SK-N-SH (cell line): ENCODE measurements at regions not wholly inside any gene's neighbourhood (a gene's known extent, or its start where the extent isn't known, plus 50 kb on each side); places are given as distances from the start of the nearest gene placed in this dataset.

Source experiments
- CTCF ChIA-PET: fragments of 300-600, 350-600 bp; formaldehyde crosslinking; extraction: SDS; loops from one replicate; lab custom pipeline; 2021; lab: Yijun Ruan, JAX
- POLR2A ChIA-PET: fragments of 350-600 bp; sonication (Branson Sonifier 250); formaldehyde crosslinking; extraction: SDS; loops from one replicate; lab custom pipeline; 2020; ENCODE audit warnings: antibody characterized with exemption, inconsistent platforms; lab: Yijun Ruan, JAX
- DNase-seq: peaks from one replicate; pipeline ENCODE4 v3.0.0; 2012
- H2AFZ ChIP-seq: fragments of 200-600 bp; sonication (generic); 2 replicates; pipeline ENCODE4 v1.8.1; 2016; ENCODE audit warnings: antibody characterized with exemption, mild to moderate bottlenecking, low read depth
- H3F3A ChIP-seq: fragments of 200-600 bp; sonication (generic); replicated peaks from 2 replicates; pipeline ENCODE3; 2016; ENCODE audit warnings: antibody characterized with exemption, mild to moderate bottlenecking; ENCODE audit not compliant: insufficient read depth
- H3K27ac ChIP-seq, 2 experiments: fragments of 200-500 bp in 1 of 2; fragments of 200-600 bp in 1 of 2; sonication (Bioruptor generic) in 1 of 2; sonication (generic), shearing (Covaris generic) in 1 of 2; 2 replicates each; pipeline versions ENCODE4 v1.5.1 to v1.6.1; 2014 to 2016; ENCODE audit warnings: low read depth in 2 of 2, inconsistent platforms in 1 of 2, low read length in 1 of 2, mild to moderate bottlenecking in 1 of 2, mixed read lengths in 1 of 2
- H3K27me3 ChIP-seq: fragments of 200-600 bp; sonication (generic), shearing (Covaris generic); 2 replicates; pipeline ENCODE4 v1.6.1; 2016; ENCODE audit warnings: mixed run types; ENCODE audit not compliant: insufficient read depth
- H3K36me3 ChIP-seq, 2 experiments: fragments of 200-500 bp in 1 of 2; fragments of 200-600 bp in 1 of 2; sonication (Bioruptor generic) in 1 of 2; sonication (generic) in 1 of 2; replicated peaks in 1 of 2; 2 replicates each; pipeline versions ENCODE3 to v1.5.1; 2014 to 2016; ENCODE audit warnings: low read length in 1 of 2, mild to moderate bottlenecking in 1 of 2; ENCODE audit not compliant: insufficient read depth in 2 of 2, control insufficient read depth in 1 of 2
- H3K4me1 ChIP-seq, 2 experiments: fragments of 200-500 bp in 1 of 2; fragments of 200-600 bp in 1 of 2; sonication (Bioruptor generic) in 1 of 2; sonication (generic), shearing (Covaris generic) in 1 of 2; 2 replicates each; pipeline versions ENCODE4 v1.5.1 to v1.6.1; 2014 to 2016; ENCODE audit warnings: low read depth in 1 of 2, low read length in 1 of 2, mixed run types in 1 of 2; ENCODE audit not compliant: insufficient read depth in 2 of 2, control insufficient read depth in 1 of 2
- H3K4me2 ChIP-seq: fragments of 200-600 bp; sonication (generic), shearing (Covaris generic); 2 replicates; pipeline ENCODE4 v1.6.1; 2017; ENCODE audit warnings: mixed run types
- H3K4me3 ChIP-seq, 2 experiments: fragments of 200-500 bp in 1 of 2; fragments of 200-600 bp in 1 of 2; sonication (Bioruptor generic) in 1 of 2; sonication (generic), shearing (Covaris generic) in 1 of 2; 2 replicates each; pipeline versions ENCODE4 v1.5.1 to v1.8.1; 2014 to 2016; ENCODE audit warnings: low read depth in 2 of 2, inconsistent platforms in 1 of 2, low read length in 1 of 2, mild to moderate bottlenecking in 1 of 2, mixed read lengths in 1 of 2, moderate library complexity in 1 of 2
- H3K79me2 ChIP-seq: fragments of 200-600 bp; sonication (generic); 2 replicates; pipeline ENCODE4 v1.8.1; 2017; ENCODE audit warnings: mild to moderate bottlenecking; ENCODE audit not compliant: insufficient read depth
- H3K9ac ChIP-seq: fragments of 200-600 bp; sonication (generic); 2 replicates; pipeline ENCODE4 v1.6.1; 2017; ENCODE audit warnings: mixed run types
- H3K9me2 ChIP-seq: fragments of 200-600 bp; sonication (generic); 2 replicates; pipeline ENCODE4 v1.6.1; 2017; ENCODE audit warnings: mixed run types
- H3K9me3 ChIP-seq: fragments of 200-600 bp; sonication (generic); 2 replicates; pipeline ENCODE4 v1.6.1; 2017; ENCODE audit warnings: mixed run types, mild to moderate bottlenecking, moderate library complexity
- H4K20me1 ChIP-seq: fragments of 200-600 bp; sonication (generic); 2 replicates; pipeline ENCODE4 v1.6.1; 2017; ENCODE audit warnings: mild to moderate bottlenecking, mixed run types; ENCODE audit not compliant: insufficient read depth
- CHD2 ChIP-seq: fragments of 150-350 bp; IDR thresholded peaks from 2 replicates; pipeline ENCODE4 v1.6.1; 2018; ENCODE audit warnings: low read length; ENCODE audit not compliant: partially characterized antibody
- ELF1 ChIP-seq: IDR thresholded peaks from 2 replicates; pipeline ENCODE4 v1.4.0; 2012
- FOSL2 ChIP-seq: IDR thresholded peaks from 2 replicates; pipeline ENCODE4 v1.4.0; 2012; ENCODE audit warnings: low read depth, mild to moderate bottlenecking, moderate library complexity, borderline replicate concordance
- FOXM1 ChIP-seq: IDR thresholded peaks from 2 replicates; pipeline ENCODE4 v1.4.0; 2012; ENCODE audit warnings: low read depth, mild to moderate bottlenecking
- IRF3 ChIP-seq: fragments of 150-350 bp; IDR thresholded peaks from 2 replicates; pipeline ENCODE4 v1.6.1; 2016; ENCODE audit warnings: mild to moderate bottlenecking, low read depth, low read length
- JUND ChIP-seq: IDR thresholded peaks from 2 replicates; pipeline ENCODE4 v1.4.0; 2012
- NRF1 ChIP-seq: IDR thresholded peaks from 2 replicates; pipeline ENCODE4 v1.6.1; 2012; ENCODE audit warnings: low read depth, mild to moderate bottlenecking, low read length
- PBX3 ChIP-seq: IDR thresholded peaks from 2 replicates; pipeline ENCODE4; 2012
- REST ChIP-seq: IDR thresholded peaks from 2 replicates; pipeline ENCODE4 v1.6.1; 2012; ENCODE audit warnings: mild to moderate bottlenecking, low read depth, low read length, moderate library complexity
- RXRA ChIP-seq: IDR thresholded peaks from 2 replicates; pipeline ENCODE4 v1.4.0; 2012; ENCODE audit warnings: low read depth, mild to moderate bottlenecking, borderline replicate concordance
- SIN3A ChIP-seq: IDR thresholded peaks from 2 replicates; pipeline ENCODE4 v1.6.1; 2012; ENCODE audit warnings: low read depth, mild to moderate bottlenecking, low read length, moderate library complexity, borderline replicate concordance
- TAF1 ChIP-seq: IDR thresholded peaks from 2 replicates; pipeline ENCODE4 v1.6.1; 2012; ENCODE audit warnings: low read depth, mild to moderate bottlenecking, low read length, moderate library complexity, borderline replicate concordance
- TEAD4 ChIP-seq: IDR thresholded peaks from 2 replicates; pipeline ENCODE4 v1.4.0; 2012; ENCODE audit warnings: mild to moderate bottlenecking, borderline replicate concordance; ENCODE audit not compliant: insufficient read depth
- USF1 ChIP-seq: IDR thresholded peaks from 2 replicates; pipeline ENCODE4 v1.4.0; 2012; ENCODE audit warnings: low read depth, borderline replicate concordance
- USF2 ChIP-seq: fragments of 150-350 bp; IDR thresholded peaks from 2 replicates; pipeline ENCODE4 v1.6.1; 2017; ENCODE audit warnings: antibody characterized with exemption, low read length, low read depth, borderline replicate concordance
- YY1 ChIP-seq: IDR thresholded peaks from 2 replicates; pipeline ENCODE4 v1.4.0; 2012; ENCODE audit warnings: low read depth, mild to moderate bottlenecking
- WGBS: methylation state at CpG from one replicate; pipeline ENCODE4 v1.1.6; 2017; ENCODE audit warnings: low lambda C conversion rate; 5-methylcytosine and 5-hydroxymethylcytosine counted together

- Histone ChIP-seq H3K9me3 (no peaks in the 10 kb centered on the region), H3K79me2 (no peaks in the 10 kb centered on the region), H4K20me1 (no peaks in the 10 kb centered on the region), H3K36me3 (no peaks in the 10 kb centered on the region), H3K9me2 (no peaks in the 10 kb centered on the region), H2AFZ (no peak overlapping the region), H3K4me3 (no peak overlapping the region), H3K4me2 (no peak overlapping the region), H3K27me3 (no peaks in the 10 kb centered on the region), H3K9ac (no peak overlapping the region), H3K27ac (no peak overlapping the region), H3K4me1 (no peaks in the 10 kb centered on the region), H3F3A (no peaks in the 10 kb centered on the region)
- no peak for TF ChIP-seq ELF1
- no peak for TF ChIP-seq USF2
- ChIA-PET CTCF (interaction anchor here (1.3 to 1.7 kb wide), 3 partner anchors 13 to 27 kb away, joined by 3 to 4 read pairs (median 3); no protein-coding TSS in a partner anchor), POLR2A (no interaction called here)
- WGBS = 66% methylated on average over 7 of the region's 7 CpGs
- DNase-seq = no peak
Observed at GRCh38 chr18:3397031-3397750, 52.8 kb upstream of the TGIF1 start.

- Histone ChIP-seq H3K4me3 (no peak overlapping the region), H3K9me3 (no peaks in the 10 kb centered on the region), H3F3A (no peaks in the 10 kb centered on the region), H3K9ac (no peak overlapping the region), H3K79me2 (no peaks in the 10 kb centered on the region), H4K20me1 (no peaks in the 10 kb centered on the region), H3K9me2 (no peaks in the 10 kb centered on the region), H3K27me3 (no peaks in the 10 kb centered on the region)
- WGBS = 96% methylated on average over 2 of the region's 2 CpGs
- TF ChIP-seq TEAD4 = no peak
- TF ChIP-seq FOSL2 = no peak
- no peak for TF ChIP-seq SIN3A
- no peak for TF ChIP-seq JUND
- no peak for TF ChIP-seq TAF1
- TF ChIP-seq USF1 = no peak
- TF ChIP-seq NRF1 = no peak
- no peak for TF ChIP-seq CHD2
- TF ChIP-seq RXRA = no peak
- no peak for TF ChIP-seq YY1
- TF ChIP-seq PBX3 = no peak
- no peak for TF ChIP-seq IRF3
- TF ChIP-seq FOXM1 = no peak
- TF ChIP-seq REST = no peak
- TF ChIP-seq, all 33 proteins: peak for 0
- no peaks in the 10 kb centered on the region for H3K4me1 ChIP-seq
- H3K4me2 ChIP-seq = no peak overlapping the region
- no peak for DNase-seq
- CTCF ChIA-PET = interaction anchor here (1.3 to 1.7 kb wide), 3 partner anchors 13 to 28 kb away, joined by 3 to 4 read pairs (median 3); no protein-coding TSS in a partner anchor
- no peak overlapping the region for H2AFZ ChIP-seq
- POLR2A ChIA-PET = no interaction called here
- H3K27ac ChIP-seq = no peak overlapping the region
- no peaks in the 10 kb centered on the region for H3K36me3 ChIP-seq
Observed at GRCh38 chr18:3397786-3398185, 52.2 kb upstream of the TGIF1 start.
